NCI-H774 (cell line): ENCODE measurements at regions not wholly inside any gene's neighbourhood (a gene's known extent, or its start where the extent isn't known, plus 50 kb on each side); places are given as distances from the start of the nearest gene placed in this dataset.
"Not testable (repeated sequence)": the region's sequence is repeated elsewhere in the genome, so short reads cannot be mapped to it uniquely, and the experiment has no call there.

ENCODE experiments used
- DNase-seq: peaks from one replicate; lab custom pipeline; 2025; lab: John Stamatoyannopoulos, UW

- no peak for DNase-seq
Observed at GRCh38 chr16:63496282-63496681, 1460.0 kb upstream of the CDH8 start.

GRCh38 chr16:63488955-63489354, 1452.7 kb upstream of the CDH8 start:
- no peak for DNase-seq

- DNase-seq: no peak
Observed at GRCh38 chr16:63481060-63481459, 1444.8 kb upstream of the CDH8 start.

GRCh38 chr16:63473725-63474124, 1437.5 kb upstream of the CDH8 start:
- DNase-seq: no peak

GRCh38 chr16:63467513-63467912, 1431.3 kb upstream of the CDH8 start:
- no peak for DNase-seq

GRCh38 chr16:63462316-63462715, 1426.1 kb upstream of the CDH8 start:
- no peak for DNase-seq

GRCh38 chr16:63461248-63461841, 1425.1 kb upstream of the CDH8 start:
- DNase-seq: peak; percentile 22

- DNase-seq: no peak
Observed at GRCh38 chr16:63458846-63459245, 1422.6 kb upstream of the CDH8 start.

GRCh38 chr16:63457869-63458268, 1421.6 kb upstream of the CDH8 start:
- DNase-seq: no peak

- DNase-seq: no peak
Observed at GRCh38 chr16:63453261-63453660, 1417.0 kb upstream of the CDH8 start.

GRCh38 chr16:63447121-63447520, 1410.9 kb upstream of the CDH8 start:
- DNase-seq: no peak

- DNase-seq: peak; percentile 23
Observed at GRCh38 chr16:63442246-63442645, 1406.0 kb upstream of the CDH8 start.

GRCh38 chr16:63426275-63426870, 1390.1 kb upstream of the CDH8 start:
- no peak for DNase-seq

GRCh38 chr16:63422715-63423114, 1386.5 kb upstream of the CDH8 start:
- no peak for DNase-seq

- no peak for DNase-seq
Observed at GRCh38 chr16:63416712-63417111, 1380.5 kb upstream of the CDH8 start.

GRCh38 chr16:63415014-63415413, 1378.8 kb upstream of the CDH8 start:
- DNase-seq: no peak

GRCh38 chr16:63410594-63410993, 1374.4 kb upstream of the CDH8 start:
- DNase-seq: no peak

- no peak for DNase-seq
Observed at GRCh38 chr16:63403792-63404191, 1367.6 kb upstream of the CDH8 start.

- not testable (repeated sequence) for DNase-seq
Observed at GRCh38 chr16:63388277-63388676, 1352.0 kb upstream of the CDH8 start.

- no peak for DNase-seq
Observed at GRCh38 chr16:63385714-63386432, 1349.6 kb upstream of the CDH8 start.

GRCh38 chr16:63373744-63374143, 1337.5 kb upstream of the CDH8 start:
- no peak for DNase-seq

- DNase-seq: no peak
Observed at GRCh38 chr16:63372815-63373214, 1336.6 kb upstream of the CDH8 start.

- no peak for DNase-seq
Observed at GRCh38 chr16:63372283-63372682, 1336.0 kb upstream of the CDH8 start.
